HG02943 (cell line): ENCODE measurements at regions not wholly inside any gene's neighbourhood (a gene's known extent, or its start where the extent isn't known, plus 50 kb on each side); places are given as distances from the start of the nearest gene placed in this dataset.

Experiments
- ATAC-seq: cut with Tn5 transposase; IDR thresholded peaks from one replicate; pipeline ENCODE4 v1.9.1; 2021; ENCODE audit warnings: mild to moderate bottlenecking, low read depth, moderate library complexity; ENCODE audit not compliant: unreplicated experiment

DNA sequence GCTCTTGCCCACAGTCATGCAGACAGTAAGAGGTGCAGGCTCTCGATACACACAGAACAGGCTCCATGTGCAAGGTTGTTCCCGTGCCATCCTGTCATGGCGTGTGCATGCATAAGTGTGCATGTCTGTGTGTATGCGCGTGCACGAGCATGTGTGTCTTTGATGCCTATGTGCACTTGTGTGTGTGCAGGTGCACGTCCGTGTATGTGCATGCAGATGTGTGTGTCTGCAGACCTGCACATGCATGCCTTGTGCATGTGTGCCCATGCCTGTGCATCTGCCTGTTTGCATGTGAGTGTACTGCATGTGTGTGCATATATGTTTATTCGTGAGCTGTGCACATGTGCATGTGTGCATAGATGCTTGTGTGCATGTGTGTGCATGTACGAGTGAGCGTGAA is 309.8 kb downstream of the TMEM121 start:
- ATAC-seq = no peak

DNA sequence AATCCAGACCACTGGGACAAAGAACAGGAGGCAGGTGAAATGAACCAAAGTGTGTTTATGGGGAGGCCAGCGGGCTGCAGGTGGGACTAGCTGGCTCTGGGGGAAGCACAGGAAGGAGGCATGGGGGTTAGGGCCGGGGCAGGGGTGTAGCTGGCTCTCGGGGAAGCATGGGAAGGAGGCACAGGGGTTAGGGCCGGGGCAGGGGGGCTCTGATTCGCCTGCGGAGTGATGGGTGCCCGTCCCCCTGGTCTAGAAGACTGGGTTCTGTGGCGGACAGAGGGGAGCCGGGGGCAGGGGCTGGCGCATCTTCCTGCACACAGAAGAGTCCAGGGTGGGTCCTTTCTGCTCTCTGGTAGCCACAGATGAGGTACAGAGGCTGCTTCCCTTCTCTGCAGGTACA is 310.3 kb downstream of the TMEM121 start:
- no peak for ATAC-seq

DNA sequence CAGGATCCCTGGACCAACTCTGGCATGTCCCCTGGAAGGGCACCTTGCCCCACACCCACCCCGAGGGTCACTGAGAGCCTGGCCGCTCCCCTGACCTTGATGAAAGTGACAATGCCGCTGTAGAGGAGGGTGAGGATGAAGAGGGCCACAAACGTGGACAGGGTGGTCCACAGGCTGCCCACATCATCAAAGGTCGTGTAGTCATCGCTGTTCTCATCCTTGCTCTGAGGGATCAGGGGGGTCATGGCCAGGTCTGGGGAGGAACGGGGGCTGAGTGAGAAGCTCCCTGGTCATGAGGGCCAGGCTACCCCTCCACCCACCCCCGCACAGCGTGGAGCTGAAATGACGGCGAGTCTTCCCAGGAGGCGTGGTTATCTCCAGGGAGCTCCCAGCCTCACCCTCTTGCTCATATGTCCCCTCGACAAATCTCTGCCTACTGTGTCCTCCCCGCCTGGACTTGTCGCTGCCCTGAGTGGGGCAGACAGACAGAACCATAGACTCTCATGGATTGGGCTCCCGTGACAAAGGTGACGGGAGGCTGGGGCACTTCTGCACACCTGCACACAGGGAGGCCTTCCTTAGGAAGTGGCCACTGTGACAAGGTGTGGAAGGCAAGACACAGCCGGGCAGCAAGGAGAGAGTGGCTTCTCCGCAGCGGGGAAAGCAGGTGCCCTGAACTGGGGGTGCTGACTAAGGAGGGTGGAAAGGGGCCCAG is 311.1 kb downstream of the TMEM121 start:
- ATAC-seq = no peak

DNA sequence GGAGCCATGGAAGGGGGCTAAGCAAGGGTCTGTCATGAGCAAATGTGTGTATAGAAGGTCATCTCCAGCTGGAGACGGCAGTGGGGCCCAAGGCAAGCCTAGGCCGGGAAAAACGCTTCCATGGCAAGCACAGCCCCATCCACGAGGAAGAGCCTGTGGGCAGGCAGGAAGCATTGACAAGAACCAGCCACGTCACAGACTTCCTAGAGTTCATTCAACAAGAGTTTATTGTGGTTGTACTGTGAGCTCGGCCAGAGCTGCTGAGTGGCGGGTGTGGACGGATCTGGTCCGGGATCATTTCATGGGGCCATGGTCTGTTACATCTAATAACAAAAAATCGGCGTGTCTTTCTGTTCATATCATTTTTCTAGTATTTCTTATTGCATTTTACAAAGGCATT is 311.7 kb downstream of the TMEM121 start:
- ATAC-seq = no peak

DNA sequence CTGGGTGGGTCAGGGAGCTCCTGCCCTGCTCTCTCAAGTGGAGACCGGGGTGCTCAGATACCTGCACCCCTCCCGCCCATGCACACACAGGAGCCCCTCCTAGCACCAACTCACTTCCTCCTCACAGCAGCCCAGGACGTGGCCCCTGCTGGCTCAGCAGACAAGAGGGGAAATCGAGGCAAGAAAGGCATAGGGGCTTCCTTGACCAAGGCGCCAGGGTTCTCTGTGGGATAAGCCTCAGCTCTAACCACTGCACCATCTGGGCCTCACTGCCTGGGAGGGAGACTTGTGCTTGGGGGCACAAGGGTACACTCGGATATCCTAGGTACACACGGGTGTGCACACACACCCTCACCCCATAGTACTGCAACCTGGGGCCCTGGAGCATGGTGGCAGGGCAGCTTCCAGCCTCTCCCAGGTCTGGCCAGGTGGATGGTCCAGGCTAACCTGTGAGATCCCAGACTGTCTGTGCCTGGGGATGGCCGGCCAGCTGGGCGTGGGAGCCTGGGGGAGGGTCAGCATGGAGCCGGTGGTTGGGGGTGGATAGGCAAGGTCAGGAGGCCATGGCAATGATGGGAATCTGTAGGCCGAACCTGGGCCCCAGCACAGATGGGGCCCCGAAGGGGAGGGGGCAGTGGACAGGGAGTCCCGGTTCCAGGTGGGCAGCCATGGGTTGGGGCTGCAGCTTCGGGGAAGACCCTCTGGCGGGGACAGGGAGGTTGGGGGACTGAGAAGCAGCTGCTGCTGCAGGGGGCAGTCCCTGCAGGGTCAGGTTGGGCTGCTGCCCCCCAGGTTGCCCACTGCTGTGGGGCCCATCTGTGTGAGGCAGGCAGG is 312.4 kb downstream of the TMEM121 start:
- no peak for ATAC-seq

DNA sequence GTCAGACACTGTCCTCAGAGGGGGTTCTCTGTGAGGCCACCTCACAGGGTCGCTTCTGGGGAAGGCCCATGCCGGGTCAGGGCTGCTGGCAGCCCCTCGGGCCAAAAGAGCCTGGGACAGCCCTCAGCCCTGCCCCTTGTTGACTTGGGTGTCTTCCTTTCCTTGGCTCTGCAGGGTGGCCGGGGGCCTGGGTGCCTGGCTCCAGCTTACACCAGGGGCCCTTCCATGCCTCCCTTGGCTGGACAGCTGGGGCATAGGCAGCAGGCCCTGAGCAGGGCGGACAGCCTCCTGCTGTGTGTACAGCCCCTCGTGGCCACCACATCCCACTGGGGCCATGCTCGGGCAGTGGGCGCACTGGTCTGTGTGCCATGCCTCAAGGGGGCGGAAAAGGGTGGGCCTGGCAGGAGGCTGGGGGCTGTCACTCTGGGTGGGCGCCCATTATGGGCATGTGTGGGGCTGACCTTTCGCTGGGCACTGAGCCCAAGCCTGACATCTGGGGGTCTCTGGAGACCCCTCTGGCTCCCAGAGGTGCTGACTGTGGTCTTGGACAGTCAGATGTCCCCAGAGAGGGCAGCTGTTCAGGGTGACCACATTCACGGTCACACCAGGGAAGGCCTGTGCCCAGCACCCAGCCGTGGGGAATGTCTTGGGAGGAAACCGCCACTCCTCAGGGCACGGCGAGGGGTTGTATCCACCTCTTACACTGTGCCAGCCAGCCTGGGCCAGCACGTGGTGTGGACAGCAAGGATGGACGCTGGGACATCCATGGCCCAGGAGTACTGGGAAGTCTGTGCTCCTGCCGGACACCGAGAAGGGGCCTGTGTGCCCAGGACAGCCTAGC is 313.3 kb downstream of the TMEM121 start:
- ATAC-seq = no peak

DNA sequence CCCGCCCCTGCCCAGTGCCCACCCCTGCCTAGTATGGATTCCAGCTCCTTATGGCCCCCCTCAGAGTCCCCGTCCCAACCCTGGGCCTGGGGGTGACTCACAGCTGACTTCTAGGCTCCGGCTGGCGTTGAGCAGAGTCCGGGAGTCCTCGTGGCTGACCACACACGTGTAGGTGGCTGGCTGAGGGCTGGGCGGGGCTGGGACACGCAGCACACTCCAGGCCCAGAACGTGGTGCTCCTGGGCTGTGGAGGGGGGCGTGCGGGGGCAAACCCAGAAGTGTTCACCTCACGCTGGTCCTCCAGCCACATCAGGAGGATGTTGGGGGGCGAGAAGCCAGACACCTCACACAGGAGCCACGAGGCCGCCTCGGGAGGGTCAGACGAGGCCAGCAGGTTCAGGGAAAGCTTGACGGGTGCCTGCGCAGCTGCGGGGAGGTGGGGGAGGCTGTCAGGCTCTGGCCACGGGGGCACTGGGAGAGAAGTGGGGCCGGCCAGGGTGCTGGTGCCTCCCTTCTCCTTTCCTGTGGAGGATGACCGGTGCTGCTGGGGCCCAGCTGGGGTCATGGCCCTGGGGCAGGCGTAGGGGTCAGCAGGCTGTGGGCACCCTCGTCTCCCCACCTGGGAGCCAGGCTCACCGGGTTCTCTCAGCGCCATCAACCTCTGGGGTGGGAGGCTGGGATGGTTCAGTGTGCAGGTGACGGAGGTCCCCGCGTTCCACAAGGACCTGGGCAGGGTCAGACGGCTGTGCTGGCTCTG is 314.1 kb downstream of the TMEM121 start:
- no peak for ATAC-seq

DNA sequence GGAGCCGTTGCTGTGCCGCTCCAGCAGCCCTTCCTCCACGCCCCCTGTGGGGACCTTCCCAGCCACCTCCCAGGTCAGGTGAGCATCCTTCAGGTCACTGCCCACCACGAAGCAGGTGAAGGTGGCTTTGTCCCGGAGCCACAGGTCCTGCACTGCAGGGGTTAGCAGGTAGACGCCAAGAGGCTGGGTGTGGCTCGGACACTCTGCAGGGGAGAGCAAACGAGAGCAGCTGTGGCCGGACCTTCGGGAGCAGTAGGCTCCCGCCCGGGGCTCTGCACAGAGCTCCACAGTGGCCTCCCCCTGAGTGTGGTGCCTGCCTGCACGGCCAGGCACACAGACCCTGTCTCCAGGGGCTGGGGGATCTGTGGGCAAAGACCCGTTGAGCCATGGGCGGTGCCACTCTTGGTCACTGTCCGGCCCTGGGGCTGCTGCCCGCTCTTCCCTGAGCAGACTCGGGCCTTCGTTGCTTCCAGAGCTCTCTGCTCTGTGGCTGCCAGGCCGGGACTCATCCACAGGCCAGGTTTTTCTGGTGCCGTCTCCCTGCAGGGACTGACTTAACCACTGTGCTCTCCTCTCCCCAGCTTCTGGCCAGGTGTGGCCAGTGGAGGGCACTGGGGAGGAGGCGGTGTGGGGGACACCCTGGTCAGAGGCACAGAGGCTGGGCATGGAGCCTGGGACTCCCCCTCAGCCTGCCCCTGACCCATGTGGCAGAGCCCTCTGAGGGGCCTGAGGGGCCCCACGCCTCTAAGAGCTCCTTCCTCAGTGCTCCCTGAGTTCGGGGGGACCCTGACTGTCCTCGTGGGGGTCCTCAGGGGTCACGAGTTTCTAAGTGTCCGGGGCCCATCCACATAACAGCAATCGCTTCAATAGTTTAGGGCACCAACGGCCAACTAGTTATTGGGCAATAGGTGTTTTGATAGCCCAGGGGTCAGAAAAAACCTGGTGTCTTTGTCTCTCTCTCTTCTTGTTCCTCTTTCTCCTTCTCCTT is 314.9 kb downstream of the TMEM121 start:
- ATAC-seq = no peak

DNA sequence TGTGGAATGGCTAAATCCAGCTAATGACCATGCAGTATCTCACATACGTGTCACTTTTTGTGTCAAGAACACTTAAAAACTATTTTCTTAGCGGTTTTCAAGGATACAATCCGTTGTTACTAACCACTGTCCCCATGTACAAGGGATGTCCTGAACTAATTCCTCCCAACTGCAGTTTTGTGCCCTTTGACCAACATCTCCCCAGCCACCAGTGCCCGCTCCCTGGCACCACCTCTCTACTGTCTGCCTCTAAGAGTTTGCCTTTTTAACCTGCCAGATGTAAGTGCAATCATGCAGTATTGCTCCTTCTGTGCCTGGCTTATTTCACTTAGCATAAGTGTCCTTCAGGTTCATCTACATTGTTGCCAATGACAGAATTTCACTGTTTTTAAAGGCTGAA is 315.7 kb downstream of the TMEM121 start:
- no peak for ATAC-seq

DNA sequence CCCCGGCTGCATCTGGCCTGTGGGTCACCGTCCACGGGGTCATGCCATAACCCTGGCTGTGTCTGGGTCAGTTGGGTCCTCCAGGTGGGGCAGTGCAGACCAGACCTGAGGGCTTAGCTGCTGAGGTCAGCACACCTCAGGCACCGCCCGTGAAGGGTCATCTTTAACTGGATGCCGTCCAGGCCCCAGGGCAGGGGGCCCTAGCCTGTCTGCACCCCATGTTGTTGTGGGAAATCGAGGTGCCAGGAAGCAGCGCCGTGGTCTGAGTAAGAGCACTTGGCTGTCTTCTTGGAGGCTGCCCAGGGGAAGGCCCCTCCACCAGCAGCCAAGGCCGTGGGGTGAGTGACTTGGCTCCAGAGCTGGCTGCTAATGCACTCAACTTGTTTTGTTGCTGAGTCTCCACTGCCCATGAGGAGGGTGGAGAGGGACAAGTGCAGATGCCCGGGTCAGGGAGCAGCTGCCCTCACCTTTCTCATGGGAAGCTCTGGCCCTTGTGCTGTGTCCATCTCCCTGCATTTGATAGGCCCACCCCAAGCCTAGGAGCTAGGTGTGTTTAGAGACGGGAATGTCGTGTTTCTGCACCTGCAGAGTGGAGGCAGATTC is 317.2 kb downstream of the TMEM121 start:
- no peak for ATAC-seq

DNA sequence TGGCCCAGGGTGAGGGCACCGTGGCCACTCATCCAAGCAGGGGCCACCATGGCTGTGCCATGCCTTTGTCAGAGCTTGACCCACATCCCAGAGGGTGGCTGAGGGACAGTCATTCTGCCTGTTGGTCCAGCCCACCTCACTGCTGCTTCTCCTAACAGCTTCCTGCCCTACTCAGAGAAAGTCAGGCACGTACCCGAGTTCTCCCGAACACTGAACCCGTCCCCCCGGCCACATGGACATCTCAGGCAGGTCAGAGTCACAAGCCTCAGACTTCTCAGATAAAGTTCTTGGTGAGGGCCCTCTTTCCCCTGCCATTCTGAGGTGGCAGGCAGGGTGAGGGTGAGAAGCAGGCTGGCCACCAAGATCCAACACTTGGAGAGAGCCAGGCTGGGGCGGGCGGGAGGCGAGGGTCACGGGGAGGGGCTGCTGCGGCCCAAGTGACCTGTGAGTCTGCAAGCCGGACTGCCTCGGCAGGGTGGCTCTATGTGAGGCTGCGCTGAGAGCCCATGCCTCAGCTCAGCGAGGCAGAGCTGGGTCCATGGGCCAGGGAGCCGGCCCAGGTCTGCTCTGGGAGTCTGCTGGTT is 317.8 kb downstream of the TMEM121 start:
- no peak for ATAC-seq

DNA sequence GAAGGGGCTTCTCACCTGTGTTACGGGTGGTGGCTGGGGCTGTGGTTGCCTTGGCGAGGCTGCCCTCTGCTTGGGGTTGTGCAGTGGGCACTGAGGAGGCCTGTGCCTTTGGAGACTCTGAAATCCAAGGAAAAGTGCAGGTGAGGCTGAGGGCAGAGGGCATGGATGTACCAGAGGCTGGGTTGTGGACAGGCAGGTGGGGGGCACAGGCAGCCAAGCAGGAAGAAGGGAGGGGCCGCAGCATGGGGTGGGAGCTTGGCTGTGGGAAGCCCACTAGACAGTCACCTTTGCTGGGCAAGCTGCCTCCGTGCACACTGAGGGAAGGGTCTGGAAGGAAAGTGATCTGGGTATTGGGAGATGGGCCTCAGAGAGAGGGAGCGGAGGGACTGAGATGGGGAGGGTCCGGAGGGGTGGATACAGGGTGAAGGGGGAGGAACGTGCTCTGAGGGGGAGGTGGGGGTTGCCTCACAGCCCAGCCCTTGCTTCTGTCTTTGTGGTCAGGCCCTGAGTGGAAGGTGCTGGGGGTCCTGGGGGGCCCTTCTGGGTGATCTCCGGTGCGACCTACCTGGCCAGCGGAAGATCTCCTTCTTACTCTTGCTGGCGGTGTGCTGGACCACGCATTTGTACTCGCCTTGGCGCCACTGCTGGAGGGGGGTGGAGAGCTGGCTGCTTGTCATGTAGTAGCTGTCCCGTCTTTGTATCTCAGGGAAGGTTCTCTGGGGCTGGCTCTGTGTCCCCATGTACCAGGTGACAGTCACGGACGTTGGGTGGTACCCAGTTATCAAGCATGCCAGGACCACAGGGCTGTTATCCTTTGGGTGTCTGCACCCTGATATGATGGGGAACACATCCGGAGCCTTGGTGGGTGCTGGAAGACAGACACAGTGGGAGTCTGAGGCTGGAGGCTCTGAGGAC is 318.7 kb downstream of the TMEM121 start:
- no peak for ATAC-seq

DNA sequence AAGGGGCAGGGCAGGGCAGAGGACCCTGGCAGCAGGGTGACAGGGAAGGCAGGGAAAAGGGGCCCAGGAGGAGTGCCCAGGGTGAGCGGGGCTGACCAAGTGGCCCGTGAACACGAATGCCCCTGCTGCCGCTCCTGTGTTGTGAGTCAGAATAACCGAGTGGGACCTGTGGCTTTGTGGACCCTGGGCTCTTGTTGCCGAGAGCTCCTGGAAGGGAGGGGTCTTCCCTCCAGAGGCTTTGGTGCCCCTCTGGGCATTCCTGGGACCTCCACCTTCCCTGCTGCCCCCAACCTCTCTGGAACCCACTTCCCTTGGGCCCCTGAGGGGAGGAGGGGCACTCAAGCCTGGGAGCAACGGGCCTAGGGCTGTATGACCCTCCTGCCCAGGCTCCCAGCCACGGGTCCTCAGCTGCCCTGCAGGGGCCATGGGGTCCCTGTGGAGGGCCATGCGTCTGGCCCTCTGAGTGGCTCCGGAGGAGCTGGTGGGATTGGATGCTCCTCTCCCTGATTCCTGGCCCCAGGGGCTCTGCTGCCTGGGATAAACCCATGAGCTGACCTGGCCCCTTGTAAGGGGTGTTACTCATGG is 319.4 kb downstream of the TMEM121 start:
- no peak for ATAC-seq

DNA sequence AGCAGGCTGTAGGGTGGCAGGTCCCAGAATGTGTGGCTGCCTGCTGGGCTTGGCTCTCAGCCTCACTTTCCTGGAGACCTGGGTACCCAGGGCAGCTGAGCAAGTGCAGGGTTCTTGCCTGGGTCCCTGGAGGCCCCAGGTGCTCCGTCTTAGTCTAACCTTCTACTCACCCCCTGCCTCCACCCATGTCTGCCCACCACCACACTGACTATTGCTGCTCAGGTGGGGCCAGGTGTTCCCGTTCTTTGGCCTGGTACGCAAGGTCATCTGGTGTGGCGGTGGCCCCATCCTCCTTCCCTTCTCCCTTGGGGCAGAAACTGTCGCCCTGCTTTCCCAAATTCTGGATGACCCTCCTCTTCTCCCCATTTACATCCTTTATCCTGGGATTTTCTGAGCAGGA is 319.9 kb downstream of the TMEM121 start:
- no peak for ATAC-seq

DNA sequence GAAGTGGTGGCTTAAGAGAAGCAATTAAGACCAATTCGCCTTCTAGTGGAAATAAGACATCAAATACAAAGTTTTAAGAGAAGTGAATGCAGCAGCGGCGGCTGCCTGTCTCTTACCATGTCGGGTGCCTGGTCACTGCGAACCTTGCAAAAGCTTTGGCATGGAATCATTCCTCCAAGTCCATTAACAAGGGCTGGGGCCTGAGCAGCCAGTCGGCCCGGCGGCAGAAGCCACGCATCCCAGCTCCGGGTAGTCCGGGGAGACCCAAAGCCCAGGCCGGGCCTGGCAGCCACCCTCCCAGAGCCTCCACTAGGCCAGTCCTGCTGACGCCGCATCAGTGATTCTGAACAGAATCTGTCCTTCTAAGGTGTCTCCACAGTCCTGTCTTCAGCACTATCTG is 321.0 kb downstream of the TMEM121 start:
- no peak for ATAC-seq

DNA sequence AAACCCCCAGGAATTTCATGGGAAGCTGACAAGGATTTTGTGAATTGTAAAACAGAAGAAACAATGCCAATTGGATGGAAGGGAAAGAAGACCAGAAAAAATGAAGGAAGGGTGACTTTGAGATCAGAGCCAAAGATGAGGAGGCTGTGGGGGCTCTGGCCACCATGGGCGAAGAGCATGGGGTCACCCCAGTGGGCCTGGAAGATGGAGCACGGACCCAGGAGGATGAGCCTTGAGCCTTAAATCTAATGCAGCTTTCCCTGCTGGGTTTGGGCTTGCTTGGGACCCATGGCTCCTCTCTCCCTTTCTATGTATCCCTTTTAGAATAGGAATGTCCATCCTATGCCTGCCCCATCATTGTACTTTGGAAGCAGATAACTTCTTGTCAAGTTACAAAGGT is 322.2 kb downstream of the TMEM121 start:
- ATAC-seq = no peak

DNA sequence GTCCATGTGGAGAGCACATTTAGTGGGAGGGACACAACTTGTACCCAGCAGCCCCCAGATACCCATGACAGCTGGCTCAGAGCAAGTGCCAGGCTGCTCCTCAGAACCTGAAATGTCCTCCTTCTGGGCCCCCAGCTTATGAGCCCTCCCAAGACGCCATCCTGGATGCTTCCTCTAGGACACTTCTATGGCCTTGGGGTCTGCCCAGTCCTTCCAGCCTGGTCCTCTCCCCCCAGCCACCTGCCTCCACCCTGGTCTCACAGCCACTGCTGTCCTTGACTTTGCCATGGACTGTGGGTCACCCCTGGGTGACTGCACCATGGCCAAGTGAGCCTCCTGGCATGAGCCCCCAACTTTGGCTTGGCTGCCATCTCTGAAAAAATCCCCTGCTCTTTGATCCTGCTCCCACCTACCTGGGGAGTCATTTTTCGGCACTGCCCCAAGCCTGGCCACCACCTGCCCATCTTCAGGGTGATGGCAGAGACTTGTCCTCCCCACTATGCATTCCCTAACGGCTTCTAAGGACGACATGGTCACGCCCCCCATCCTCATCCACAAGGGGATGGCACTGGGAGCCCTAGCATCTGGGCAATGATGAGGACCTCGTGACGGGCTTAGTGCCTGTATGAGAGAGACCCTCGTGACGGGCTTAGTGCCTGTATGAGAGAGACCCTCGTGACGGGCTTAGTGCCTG is 323.7 kb downstream of the TMEM121 start:
- ATAC-seq = no peak
